GM23338 (cell line): ENCODE measurements at regions not wholly inside any gene's neighbourhood (a gene's known extent, or its start where the extent isn't known, plus 50 kb on each side); places are given as distances from the start of the nearest gene placed in this dataset.

ENCODE experiments used
- ATAC-seq: fragments of 200-7000 bp; cut with Tn5 transposase; 3 replicates; pipeline ENCODE4 v1.9.1; 2020
- DNase-seq: peaks from one replicate; pipeline ENCODE4 v3.0.0-alpha.2; 2015; ENCODE audit warnings: low spot score
- H2AFZ ChIP-seq: fragments of 200-600 bp; sonication (generic); 2 replicates; pipeline ENCODE4 v1.8.0; 2016; ENCODE audit warnings: antibody characterized with exemption, mild to moderate bottlenecking, moderate library complexity
- H3F3A ChIP-seq: fragments of 200-600 bp; sonication (generic); replicated peaks from 2 replicates; pipeline ENCODE4 v1.8.0; 2017; ENCODE audit warnings: antibody characterized with exemption, mixed run types, low read depth
- H3K27ac ChIP-seq: fragments of 200-600 bp; sonication (generic); 2 replicates; pipeline ENCODE4 v1.6.1; 2016; ENCODE audit warnings: low read depth
- H3K27me3 ChIP-seq: fragments of 200-600 bp; sonication (generic); 2 replicates; pipeline ENCODE4 v1.8.0; 2016; ENCODE audit warnings: mild to moderate bottlenecking, mixed run types, moderate library complexity; ENCODE audit not compliant: insufficient read depth
- H3K36me3 ChIP-seq: fragments of 200-600 bp; sonication (generic); 2 replicates; pipeline ENCODE4 v1.8.0; 2016; ENCODE audit warnings: mild to moderate bottlenecking; ENCODE audit not compliant: insufficient read depth
- H3K4me1 ChIP-seq: fragments of 200-600 bp; sonication (generic); 2 replicates; pipeline ENCODE4 v1.8.0; 2016; ENCODE audit warnings: mild to moderate bottlenecking, moderate library complexity; ENCODE audit not compliant: insufficient read depth
- H3K4me2 ChIP-seq: fragments of 200-600 bp; sonication (generic); 2 replicates; pipeline ENCODE4 v1.7.1; 2017; ENCODE audit warnings: mixed run types
- H3K4me3 ChIP-seq: fragments of 200-600 bp; sonication (generic); 2 replicates; pipeline ENCODE4 v1.6.1; 2016; ENCODE audit warnings: mixed run types
- H3K79me2 ChIP-seq: fragments of 200-600 bp; sonication (generic); replicated peaks from 2 replicates; pipeline ENCODE4 v1.8.0; 2017; ENCODE audit warnings: mild to moderate bottlenecking; ENCODE audit not compliant: insufficient read depth
- H3K9me2 ChIP-seq: fragments of 200-600 bp; sonication (generic); 2 replicates; pipeline ENCODE4 v1.8.0; 2017; ENCODE audit not compliant: insufficient read depth
- H4K20me1 ChIP-seq: fragments of 200-600 bp; sonication (generic); replicated peaks from 2 replicates; pipeline ENCODE4 v1.8.0; 2017; ENCODE audit warnings: mild to moderate bottlenecking; ENCODE audit not compliant: insufficient read depth
- H3K27ac Mint-ChIP-seq: 2 replicates; pipeline ENCODE4 v1.8.0; 2020; ENCODE audit warnings: inconsistent platforms, mild to moderate bottlenecking, moderate library complexity, mixed read lengths
- H3K27me3 Mint-ChIP-seq: 3 replicates; pipeline ENCODE4 v1.8.0; 2022; ENCODE audit warnings: low read depth, mild to moderate bottlenecking, moderate library complexity, mixed read lengths, inconsistent platforms; ENCODE audit not compliant: insufficient read depth, poor library complexity
- H3K36me3 Mint-ChIP-seq: 3 replicates; pipeline ENCODE4 v1.8.0; 2021; ENCODE audit warnings: low read depth, mild to moderate bottlenecking, inconsistent platforms, moderate library complexity, mixed read lengths
- H3K4me1 Mint-ChIP-seq: 3 replicates; pipeline ENCODE4 v1.8.0; 2020; ENCODE audit warnings: mild to moderate bottlenecking, inconsistent platforms, mixed read lengths
- H3K4me3 Mint-ChIP-seq: 3 replicates; pipeline ENCODE4 v1.8.0; 2021; ENCODE audit warnings: moderate library complexity, mild to moderate bottlenecking, inconsistent platforms, mixed read lengths
- H3K9me3 Mint-ChIP-seq: 3 replicates; pipeline ENCODE4 v1.8.0; 2020; ENCODE audit warnings: moderate library complexity, mild to moderate bottlenecking, inconsistent platforms, mixed read lengths
- CTCF ChIP-seq, 2 experiments: fragments of 200-600 bp in 1 of 2; sonication (generic) in 1 of 2; conservative IDR thresholded peaks; 2 replicates each; pipeline versions ENCODE4 v1.5.1 to v1.6.1; 2016 to 2017; ENCODE audit warnings: antibody characterized with exemption in 2 of 2, low read depth in 2 of 2, mild to moderate bottlenecking in 2 of 2, moderate library complexity in 1 of 2
- ETS1 ChIP-seq: IDR thresholded peaks from 2 replicates; pipeline ENCODE4 v1.6.1; 2016; ENCODE audit warnings: antibody characterized with exemption
- EZH2 ChIP-seq: fragments of 200-600 bp; sonication (generic); IDR thresholded peaks from one replicate; pipeline ENCODE4 v1.8.0; 2017; ENCODE audit warnings: antibody characterized with exemption, mild to moderate bottlenecking, low read depth; ENCODE audit not compliant: unreplicated experiment
- EZH2phosphoT487 ChIP-seq: fragments of 200-600 bp; sonication (generic); IDR thresholded peaks from one replicate; pipeline ENCODE4 v1.8.1; 2018; ENCODE audit warnings: antibody characterized with exemption; ENCODE audit not compliant: unreplicated experiment
- JUNB ChIP-seq: IDR thresholded peaks from one replicate; pipeline ENCODE4 v1.6.1; 2016; ENCODE audit warnings: antibody characterized with exemption; ENCODE audit not compliant: unreplicated experiment
- NANOG ChIP-seq: IDR thresholded peaks from 2 replicates; pipeline ENCODE4 v1.6.1; 2016; ENCODE audit warnings: antibody characterized with exemption, borderline replicate concordance
- POLR2AphosphoS5 ChIP-seq: IDR thresholded peaks from 2 replicates; pipeline ENCODE4 v1.6.1; 2016; ENCODE audit warnings: antibody characterized with exemption, low read depth
- REST ChIP-seq: IDR thresholded peaks from one replicate; pipeline ENCODE4 v1.6.1; 2018; ENCODE audit warnings: antibody characterized with exemption; ENCODE audit not compliant: unreplicated experiment
- STAT1 ChIP-seq: IDR thresholded peaks from one replicate; pipeline ENCODE4 v1.6.1; 2016; ENCODE audit warnings: antibody characterized with exemption; ENCODE audit not compliant: unreplicated experiment
- ZNF462 ChIP-seq: fragments of 250-450 bp; sonication (Bioruptor Pico); IDR thresholded peaks from 2 replicates; pipeline ENCODE4 v1.5.0; 2020; ENCODE audit warnings: mild to moderate bottlenecking, moderate library complexity

- TF ChIP-seq REST = no peak
These were observed 273.4 kb downstream of the KCNN2 start (continued) for GRCh38 chr5:114634967-114635901.

- no peaks in the 10 kb centered on the region for H3K27me3 ChIP-seq
- no peaks in the 10 kb centered on the region for H3K4me1 ChIP-seq
- H3K4me3 ChIP-seq = no peak overlapping the region
- no peak overlapping the region for H3K27ac ChIP-seq
- ATAC-seq (no peak), DNase-seq (no peak)
- H3F3A ChIP-seq = no peaks in the 10 kb centered on the region
- Mint-ChIP-seq H3K4me1 (no peaks in the 10 kb centered on the region), H3K27me3 (peaks cover 5% of the 10 kb centered on the region), H3K36me3 (no peaks in the 10 kb centered on the region), H3K4me3 (no peak overlapping the region), H3K9me3 (no peaks in the 10 kb centered on the region), H3K27ac (no peak overlapping the region)
- H2AFZ ChIP-seq = no peak overlapping the region
- no peaks in the 10 kb centered on the region; the same call in 1 of the 2 replicates for H3K9me2 ChIP-seq
- H3K4me2 ChIP-seq = no peak overlapping the region
- H3K36me3 ChIP-seq = no peaks in the 10 kb centered on the region
- no peaks in the 10 kb centered on the region for H4K20me1 ChIP-seq
- no peaks in the 10 kb centered on the region for H3K79me2 ChIP-seq
- TF ChIP-seq POLR2AphosphoS5 (no peak), EZH2phosphoT487 (no peak), JUNB (no peak), ETS1 (no peak), ZNF462 (no peak), EZH2 (no peak), NANOG (no peak), STAT1 (no peak), CTCF (conservative IDR thresholded peaks at IDR 0.05; ENCODE audit: low read depth in 2 of 2) (no peak)
These were observed 272.6 kb downstream of the KCNN2 start for GRCh38 chr5:114634517-114634916.
